ENCODE measurements at regions not wholly inside any gene's neighbourhood (a gene's known extent, or its start where the extent isn't known, plus 50 kb on each side); places are given as distances from the start of the nearest gene placed in this dataset.
"Not testable (repeated sequence)": the region's sequence is repeated elsewhere in the genome, so short reads cannot be mapped to it uniquely, and the experiment has no call there.

GRCh38 chr7:13241416-13241815, 554.0 kb downstream of the ARL4A start:
- DNase-seq: peak; percentile 64

DNA sequence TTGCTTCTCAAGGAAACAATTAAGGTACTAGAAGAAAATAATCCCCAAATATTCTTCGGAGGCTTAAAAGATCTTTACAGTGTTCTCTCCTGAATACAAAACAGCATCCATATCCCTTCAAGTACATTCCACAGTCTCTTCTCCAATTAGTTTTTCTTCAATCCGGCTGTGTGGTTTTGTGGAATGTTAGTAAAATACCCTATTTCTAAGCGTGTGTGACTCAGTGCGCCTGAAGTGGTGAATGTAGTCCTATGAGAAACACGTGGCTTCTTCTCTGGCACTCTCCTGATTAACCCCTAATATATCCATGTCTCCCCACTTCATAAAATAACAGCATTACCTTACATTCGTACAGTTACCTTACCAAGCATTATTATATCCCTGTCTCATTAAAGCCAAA, 570.2 kb downstream of the ARL4A start:
- no peak for DNase-seq

- no peak for DNase-seq
Observed at GRCh38 chr7:13258386-13258785, 571.0 kb downstream of the ARL4A start.

GRCh38 chr7:13259930-13260329, 572.5 kb downstream of the ARL4A start:
- DNase-seq: no peak

GRCh38 chr7:13262929-13263530, 575.6 kb downstream of the ARL4A start:
- DNase-seq: peak; percentile 47

DNA sequence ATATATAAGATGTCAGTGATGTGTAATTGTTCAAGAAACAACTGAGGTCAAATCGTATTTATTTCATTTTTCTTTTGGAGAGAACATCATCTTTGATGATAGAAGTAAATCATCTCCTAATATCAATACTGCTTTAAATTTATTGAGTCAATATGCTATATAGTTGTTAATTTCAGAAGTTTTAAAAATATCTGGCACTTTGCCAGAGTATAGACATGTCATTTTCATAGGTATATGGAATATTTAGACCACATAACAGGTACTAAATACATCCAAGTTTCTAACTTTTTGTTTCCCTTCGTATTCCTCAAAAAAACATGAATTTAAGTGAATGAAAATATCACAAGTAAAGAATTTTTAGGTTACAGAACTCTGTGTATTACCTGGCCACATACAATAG, 577.8 kb downstream of the ARL4A start:
- no peak for DNase-seq

GRCh38 chr7:13274205-13274604, 586.8 kb downstream of the ARL4A start:
- not testable (repeated sequence) for DNase-seq

DNA sequence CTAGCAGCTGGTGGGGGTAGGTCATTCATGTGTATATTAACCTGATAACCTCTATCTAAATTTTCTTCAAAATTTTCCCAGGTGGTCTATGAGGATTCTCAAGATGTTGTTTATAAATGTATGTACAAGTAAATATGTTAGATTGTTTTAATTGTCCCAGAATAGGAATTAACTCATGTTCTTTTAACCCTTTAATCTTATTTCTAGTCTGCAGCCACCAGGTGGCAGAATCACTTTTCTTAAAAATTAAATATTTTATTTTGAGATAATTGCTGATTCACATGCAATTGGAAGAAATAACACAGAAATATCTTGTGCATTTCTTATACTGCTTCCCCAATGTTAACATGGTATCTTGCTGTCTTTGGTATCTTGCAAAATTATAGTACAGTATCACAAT, 589.5 kb downstream of the ARL4A start:
- DNase-seq: no peak

DNA sequence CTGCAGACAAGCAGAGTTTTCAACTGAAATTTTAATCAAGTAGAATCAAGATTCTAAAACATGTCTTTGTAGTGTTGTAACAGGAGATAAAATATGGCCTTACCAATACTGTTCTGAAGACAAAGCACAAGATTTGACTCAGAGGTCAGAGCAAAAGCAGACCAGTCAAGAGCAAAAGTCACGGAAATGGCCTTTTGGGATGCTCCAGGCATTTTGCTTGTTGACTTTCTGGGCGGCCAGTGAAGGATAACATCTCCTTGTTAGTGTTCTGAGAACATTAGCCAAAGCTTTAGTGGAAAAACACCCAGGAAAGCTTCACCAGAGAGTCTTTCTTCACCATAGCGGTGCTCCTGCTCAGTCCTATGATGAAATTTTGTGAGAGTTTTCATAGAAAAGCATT, 590.6 kb downstream of the ARL4A start:
- DNase-seq: no peak

DNA sequence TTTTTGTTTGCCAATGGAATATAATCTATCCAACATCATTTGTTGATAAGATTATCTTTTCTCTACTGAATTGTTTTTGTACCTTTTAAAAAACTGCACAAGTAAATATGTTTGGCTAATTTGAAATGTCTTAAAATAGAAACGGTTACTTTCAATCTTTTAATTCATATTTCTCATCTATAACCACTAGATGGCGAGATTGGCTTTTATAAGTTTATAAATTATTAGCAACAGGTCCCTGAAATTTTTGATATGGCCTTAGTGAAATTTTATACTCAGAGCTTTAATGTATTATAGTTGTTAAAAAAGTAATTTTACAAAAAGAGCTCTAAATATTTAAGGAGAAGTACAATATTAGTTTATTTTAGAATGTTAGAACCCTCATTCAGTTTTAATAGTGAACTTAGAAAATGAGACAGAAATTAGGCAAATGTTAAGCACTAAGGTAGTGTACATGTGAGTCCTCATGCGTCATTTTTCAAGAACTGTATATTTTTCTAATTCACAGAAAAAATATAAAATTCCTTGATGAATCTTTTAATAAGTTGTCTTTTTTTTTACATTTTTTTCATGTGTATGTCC, 592.5 kb downstream of the ARL4A start:
- DNase-seq: peak; percentile 11

GRCh38 chr7:13282377-13282980, 595.0 kb downstream of the ARL4A start:
- DNase-seq: no peak

DNA sequence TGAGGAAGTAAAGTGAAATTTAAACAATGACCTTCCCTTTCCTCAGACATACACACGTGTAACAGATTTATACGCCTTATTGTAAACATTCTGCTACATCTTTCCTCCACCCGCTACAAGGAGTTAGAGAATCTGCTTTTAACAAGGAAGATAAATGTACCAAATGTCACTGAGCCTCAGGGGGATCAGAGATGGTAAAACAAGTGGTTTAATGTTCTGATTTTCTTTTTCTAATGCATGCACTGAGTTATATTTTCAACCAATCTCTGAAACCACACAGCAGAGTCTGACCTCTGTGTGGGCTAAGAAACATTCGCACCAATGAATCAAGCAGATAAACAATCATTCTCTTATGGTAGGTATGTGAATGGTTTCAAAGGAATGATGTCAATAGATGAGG, 599.5 kb downstream of the ARL4A start:
- no peak for DNase-seq

- no peak for DNase-seq
Observed at GRCh38 chr7:13288516-13288915, 601.1 kb downstream of the ARL4A start.

GRCh38 chr7:13290975-13291374, 603.5 kb downstream of the ARL4A start:
- DNase-seq: peak; percentile 42

GRCh38 chr7:13293264-13294002, 606.0 kb downstream of the ARL4A start:
- no peak for DNase-seq

DNA sequence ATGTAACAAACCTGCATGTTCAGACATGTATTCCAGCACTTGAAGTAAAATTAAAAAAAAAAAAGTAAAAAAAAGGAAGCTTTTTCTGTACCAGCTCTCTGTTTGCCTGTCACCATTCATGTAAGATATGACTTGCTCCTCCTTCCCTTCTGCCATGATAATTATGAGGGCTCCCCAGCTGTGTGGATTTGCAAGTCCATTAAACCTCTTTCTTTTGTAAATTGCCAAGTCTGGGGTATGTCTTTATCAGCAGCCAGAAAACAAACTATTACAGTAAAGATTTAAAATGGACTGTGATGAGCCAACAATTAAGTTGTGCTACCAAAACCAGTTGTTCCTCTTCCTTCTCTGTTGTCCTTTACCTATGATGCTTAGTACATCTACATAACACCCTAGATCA, 619.6 kb downstream of the ARL4A start:
- DNase-seq: no peak

- no peak for DNase-seq
Observed at GRCh38 chr7:13308423-13308822, 621.0 kb downstream of the ARL4A start.

- peak; percentile 35 for DNase-seq
Observed at GRCh38 chr7:13309535-13309934, 622.1 kb downstream of the ARL4A start.

DNA sequence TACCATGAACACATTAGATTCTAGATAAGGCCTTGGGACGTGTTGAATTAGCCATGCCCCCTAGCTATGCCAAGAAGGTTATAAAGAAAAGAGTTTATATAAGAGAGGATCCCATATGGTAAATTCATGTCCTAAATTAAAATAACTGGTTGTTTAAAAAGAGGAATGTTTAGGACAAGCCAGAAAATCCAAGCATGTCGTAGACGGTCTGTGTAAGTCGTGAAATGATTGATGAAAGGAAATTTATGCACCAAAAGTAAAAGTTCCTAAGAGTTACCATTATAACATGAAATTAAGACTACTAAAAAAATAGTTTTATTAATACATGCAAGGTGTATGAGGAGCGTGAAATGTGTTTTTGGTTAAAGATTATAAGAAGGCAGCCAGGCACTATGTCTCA, 624.9 kb downstream of the ARL4A start:
- no peak for DNase-seq

GRCh38 chr7:13320333-13320732, 632.9 kb downstream of the ARL4A start:
- DNase-seq: no peak

DNA sequence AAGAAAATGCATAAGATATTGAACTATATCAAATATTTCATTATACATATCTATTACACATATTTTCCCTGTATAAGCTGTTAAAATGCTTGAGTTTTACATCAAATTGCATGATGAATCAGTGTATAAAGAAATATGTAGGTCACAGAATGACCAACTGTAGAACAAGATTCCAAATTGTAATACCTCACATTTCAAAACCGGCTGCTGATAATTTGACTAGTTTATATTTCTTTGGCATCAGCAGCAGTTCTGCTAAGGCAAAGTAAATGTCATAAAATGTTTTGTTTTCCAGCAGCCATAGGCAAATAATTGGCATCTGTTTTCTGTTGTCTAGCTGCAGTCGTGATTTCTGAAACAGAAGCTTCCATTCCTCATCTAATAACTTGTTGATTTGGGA, 633.9 kb downstream of the ARL4A start:
- DNase-seq: no peak

DNA sequence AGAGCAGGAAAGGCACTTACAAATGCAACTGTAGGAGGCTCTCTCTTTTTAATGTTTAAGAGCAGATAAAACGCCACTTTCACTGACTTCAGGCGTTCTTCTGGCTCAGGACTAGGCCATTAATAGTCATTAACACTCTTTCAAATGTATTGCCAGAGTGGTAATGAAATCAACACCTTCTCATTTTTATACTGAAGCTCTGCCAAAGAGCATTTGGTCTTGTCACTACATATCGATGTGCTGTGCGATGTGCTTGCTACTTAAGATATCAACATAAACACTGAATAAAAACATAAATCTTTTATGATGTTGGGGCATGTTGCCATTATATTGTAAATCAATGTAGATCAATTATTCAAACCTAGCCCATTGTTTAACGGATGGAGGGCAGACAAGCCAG, 634.7 kb downstream of the ARL4A start:
- no peak for DNase-seq

GRCh38 chr7:13327669-13328068, 640.2 kb downstream of the ARL4A start:
- DNase-seq: peak; percentile 93

DNA sequence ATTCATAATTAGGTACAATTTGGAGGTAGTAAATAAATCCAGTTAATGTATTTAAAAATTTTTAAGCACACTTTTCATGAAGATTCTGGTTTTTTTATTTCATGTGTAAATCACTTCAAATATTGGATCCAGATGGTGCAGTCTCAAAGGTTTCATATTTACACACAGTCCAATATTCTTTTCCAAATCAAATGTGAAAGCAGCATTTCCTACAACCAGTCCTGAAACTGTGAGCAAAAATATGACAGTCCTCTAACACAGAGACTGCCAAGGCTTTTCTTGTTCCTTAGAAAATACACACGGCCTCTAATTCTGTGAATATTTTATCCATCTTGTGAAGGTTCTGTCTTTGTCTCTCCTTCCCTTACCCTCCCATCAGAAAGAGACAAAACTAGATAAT, 645.9 kb downstream of the ARL4A start:
- no peak for DNase-seq

All from NCI-H226 (cell line).